CD14-positive monocyte (primary cell): ENCODE measurements at regions not wholly inside any gene's neighbourhood (a gene's known extent, or its start where the extent isn't known, plus 50 kb on each side); places are given as distances from the start of the nearest gene placed in this dataset.

Source experiments
- DNase-seq, 3 donors: peaks; one replicate each; pipeline ENCODE4 v3.0.0-alpha.2; 2011 to 2022
- H2AFZ ChIP-seq: 2 replicates; pipeline ENCODE4 v1.6.0; 2012; ENCODE audit warnings: mild to moderate bottlenecking, low read depth, low read length, inconsistent platforms; ENCODE audit not compliant: insufficient read depth, poor library complexity, severe bottlenecking
- H3K27ac ChIP-seq, 2 donors: 1 replicate in 1 of 2; 2 replicates in 1 of 2; pipeline ENCODE4 v1.5.1; 2012 to 2013; ENCODE audit warnings: low read length in 2 of 2, control low read depth in 1 of 2, inconsistent platforms in 1 of 2, low read depth in 1 of 2, mild to moderate bottlenecking in 1 of 2
- H3K27me3 ChIP-seq, 2 donors: one replicate each; pipeline versions ENCODE4 v1.6.0 to v1.6.1; 2011 to 2013; ENCODE audit warnings: low read length in 2 of 2; ENCODE audit not compliant: control insufficient read depth in 2 of 2, insufficient read depth in 2 of 2
- H3K36me3 ChIP-seq, 2 donors: replicated peaks in 1 of 2; 1 replicate in 1 of 2; 2 replicates in 1 of 2; pipeline versions ENCODE4 v1.5.1 to v1.6.1; 2012 to 2013; ENCODE audit warnings: low read length in 2 of 2, control low read depth in 1 of 2, inconsistent platforms in 1 of 2, mild to moderate bottlenecking in 1 of 2; ENCODE audit not compliant: insufficient read depth in 2 of 2, control insufficient read depth in 1 of 2
- H3K4me1 ChIP-seq, 2 donors: 1 replicate in 1 of 2; 2 replicates in 1 of 2; pipeline versions ENCODE4 v1.5.1 to v1.6.1; 2012 to 2013; ENCODE audit warnings: low read length in 2 of 2, control low read depth in 1 of 2, inconsistent platforms in 1 of 2, mild to moderate bottlenecking in 1 of 2, moderate library complexity in 1 of 2; ENCODE audit not compliant: insufficient read depth in 2 of 2, control insufficient read depth in 1 of 2
- H3K4me2 ChIP-seq: replicated peaks from 2 replicates; pipeline ENCODE3; 2012; ENCODE audit warnings: low read length, moderate library complexity, mild to moderate bottlenecking; ENCODE audit not compliant: poor library complexity, severe bottlenecking; ENCODE audit errors: extremely low read depth
- H3K4me3 ChIP-seq, 3 experiments: fragments of 200-600 bp in 1 of 3; sonication (generic) in 1 of 3; replicated peaks in 1 of 3; 1 replicate in 2 of 3; 2 replicates in 1 of 3; pipeline ENCODE4 v1.5.1; 2011 to 2013; ENCODE audit warnings: low read length in 3 of 3, mild to moderate bottlenecking in 3 of 3, control low read depth in 2 of 3, low read depth in 2 of 3, inconsistent platforms in 1 of 3, moderate library complexity in 1 of 3
- H3K79me2 ChIP-seq: 2 replicates; pipeline ENCODE4 v1.6.0; 2012; ENCODE audit warnings: mild to moderate bottlenecking, control low read depth, inconsistent platforms, low read length, moderate library complexity; ENCODE audit not compliant: insufficient read depth
- H3K9ac ChIP-seq: 2 replicates; pipeline ENCODE4 v1.6.0; 2017; ENCODE audit warnings: low read length, mild to moderate bottlenecking; ENCODE audit not compliant: insufficient read depth, poor library complexity, severe bottlenecking
- H3K9me3 ChIP-seq, 2 donors: replicated peaks in 1 of 2; 1 replicate in 1 of 2; 2 replicates in 1 of 2; pipeline versions ENCODE4 v1.5.1 to v1.6.1; 2012 to 2013; ENCODE audit warnings: low read length in 2 of 2, control low read depth in 1 of 2; ENCODE audit not compliant: control insufficient read depth in 1 of 2, insufficient read depth in 1 of 2
- H4K20me1 ChIP-seq: 2 replicates; pipeline ENCODE4 v1.6.0; 2012; ENCODE audit warnings: mild to moderate bottlenecking, low read length, control low read depth, moderate library complexity; ENCODE audit not compliant: insufficient read depth
- H3K27ac Mint-ChIP-seq, 7 donors: one replicate each; pipeline ENCODE4 v1.8.0; 2020; ENCODE audit warnings: mild to moderate bottlenecking in 7 of 7, mixed read lengths in 7 of 7, moderate library complexity in 6 of 7, inconsistent platforms in 2 of 7
- H3K27me3 Mint-ChIP-seq, 3 donors: one replicate each; pipeline ENCODE4 v1.8.0; 2021 to 2022; ENCODE audit warnings: low read depth in 3 of 3, mild to moderate bottlenecking in 3 of 3, mixed read lengths in 3 of 3, moderate library complexity in 3 of 3, inconsistent platforms in 1 of 3
- H3K36me3 Mint-ChIP-seq, 2 donors: one replicate each; pipeline ENCODE4 v1.8.0; 2020; ENCODE audit warnings: mixed read lengths in 2 of 2, inconsistent platforms in 1 of 2, mild to moderate bottlenecking in 1 of 2
- H3K4me1 Mint-ChIP-seq: one replicate; pipeline ENCODE4 v1.8.0; 2020; ENCODE audit warnings: mild to moderate bottlenecking, mixed read lengths
- H3K4me3 Mint-ChIP-seq, 2 donors: one replicate each; pipeline ENCODE4 v1.8.0; 2020; ENCODE audit warnings: mild to moderate bottlenecking in 2 of 2, mixed read lengths in 2 of 2, moderate library complexity in 1 of 2
- H3K9me3 Mint-ChIP-seq, 7 donors: one replicate each; pipeline ENCODE4 v1.8.0; 2020 to 2022; ENCODE audit warnings: mixed read lengths in 7 of 7, mild to moderate bottlenecking in 6 of 7, moderate library complexity in 6 of 7, inconsistent platforms in 2 of 7
- CTCF ChIP-seq: fragments of 200-600 bp; IDR thresholded peaks from one replicate; pipeline ENCODE4 v1.8.0; 2022; ENCODE audit warnings: antibody characterized with exemption, mild to moderate bottlenecking
- WGBS: methylation state at CpG from one replicate; pipeline ENCODE4 v1.1.5; 2013; ENCODE audit warnings: missing lambda C conversion rate; ENCODE audit not compliant: insufficient coverage; 5-methylcytosine and 5-hydroxymethylcytosine counted together
- intact Hi-C, 2 donors: fragments of 100-400 bp; cut with micrococcal nuclease; formaldehyde crosslinking; loops; one replicate each; pipeline versions ENCODE4 v1.15.0 to v1.15.1; 2023

GRCh38 chr4:100690812-100691211 lies 173.0 kb upstream of the EMCN start:
- no peak for DNase-seq
- Histone ChIP-seq H3K79me2 (no peaks in the 10 kb centered on the region), H3K4me1 (no peaks in the 10 kb centered on the region), H3K36me3 (no peaks in the 10 kb centered on the region), H4K20me1 (no peaks in the 10 kb centered on the region), H3K4me3 (no peak overlapping the region), H3K4me2 (no peak overlapping the region), H3K27ac (no peak overlapping the region), H3K9me3 (no peaks in the 10 kb centered on the region), H3K27me3 (no peaks in the 10 kb centered on the region), H2AFZ (no peak overlapping the region), H3K9ac (no peak overlapping the region)
- peaks cover 0 to 1% (median 0%) of the 10 kb centered on the region in 3 donors for H3K27me3 Mint-ChIP-seq
- H3K36me3 Mint-ChIP-seq: no peaks in the 10 kb centered on the region
- H3K9me3 Mint-ChIP-seq: peaks cover 0 to 4% (median 0%) of the 10 kb centered on the region in 7 donors
- H3K4me3 Mint-ChIP-seq: no peak overlapping the region
- no CpG with 5 or more reads among the region's 1 CpG for WGBS
- intact Hi-C loops: no loop called here
- TF ChIP-seq CTCF: no peak
- H3K4me1 Mint-ChIP-seq: no peaks in the 10 kb centered on the region
- no peak overlapping the region for H3K27ac Mint-ChIP-seq

- no peaks in the 10 kb centered on the region for H3K4me1 Mint-ChIP-seq
- H3K27ac Mint-ChIP-seq: no peak overlapping the region
- H3K9me3 Mint-ChIP-seq: peaks cover 0 to 5% (median 0%) of the 10 kb centered on the region in 7 donors
- Histone ChIP-seq H2AFZ (no peak overlapping the region), H4K20me1 (no peaks in the 10 kb centered on the region), H3K9ac (no peak overlapping the region), H3K4me1 (no peaks in the 10 kb centered on the region), H3K27ac (no peak overlapping the region), H3K79me2 (no peaks in the 10 kb centered on the region), H3K9me3 (no peaks in the 10 kb centered on the region), H3K36me3 (no peaks in the 10 kb centered on the region), H3K4me3 (no peak overlapping the region), H3K27me3 (no peaks in the 10 kb centered on the region), H3K4me2 (no peak overlapping the region)
- no peak for DNase-seq
- H3K4me3 Mint-ChIP-seq: no peak overlapping the region
- H3K36me3 Mint-ChIP-seq: no peaks in the 10 kb centered on the region
- no peak for TF ChIP-seq CTCF
- WGBS: no CpG with 5 or more reads among the region's 2 CpGs
- intact Hi-C loops: no loop called here
- peaks cover 0 to 1% (median 0%) of the 10 kb centered on the region in 3 donors for H3K27me3 Mint-ChIP-seq
Measured at GRCh38 chr4:100688368-100688767, 170.5 kb upstream of the EMCN start.
